ENCODE measurements at regions not wholly inside any gene's neighbourhood (a gene's known extent, or its start where the extent isn't known, plus 50 kb on each side); places are given as distances from the start of the nearest gene placed in this dataset.

GRCh38 chrX:100072336-100072735 is 337.7 kb downstream of the PCDH19 start:
- H3K27ac ChIP-seq (ENCODE audit: low read length) = no peak overlapping the region
- no peaks in the 10 kb centered on the region for H4K20me1 ChIP-seq (ENCODE audit: insufficient read depth, low read length)
- no peaks in the 10 kb centered on the region for H3K79me2 ChIP-seq (ENCODE audit: low read length)
- H3K36me3 ChIP-seq (replicated peaks; ENCODE audit: low read depth, low read length) = no peaks in the 10 kb centered on the region
- peaks cover 10% of the 10 kb centered on the region for H3K4me1 ChIP-seq (ENCODE audit: low read length)
- no peak overlapping the region for H2AFZ ChIP-seq (ENCODE audit: low read depth, low read length)
- no peaks in the 10 kb centered on the region for H3K9me3 ChIP-seq (ENCODE audit: insufficient read depth, low read length)
- no peak overlapping the region for H3K9ac ChIP-seq (ENCODE audit: low read length)
- TF ChIP-seq, protein P1, sequence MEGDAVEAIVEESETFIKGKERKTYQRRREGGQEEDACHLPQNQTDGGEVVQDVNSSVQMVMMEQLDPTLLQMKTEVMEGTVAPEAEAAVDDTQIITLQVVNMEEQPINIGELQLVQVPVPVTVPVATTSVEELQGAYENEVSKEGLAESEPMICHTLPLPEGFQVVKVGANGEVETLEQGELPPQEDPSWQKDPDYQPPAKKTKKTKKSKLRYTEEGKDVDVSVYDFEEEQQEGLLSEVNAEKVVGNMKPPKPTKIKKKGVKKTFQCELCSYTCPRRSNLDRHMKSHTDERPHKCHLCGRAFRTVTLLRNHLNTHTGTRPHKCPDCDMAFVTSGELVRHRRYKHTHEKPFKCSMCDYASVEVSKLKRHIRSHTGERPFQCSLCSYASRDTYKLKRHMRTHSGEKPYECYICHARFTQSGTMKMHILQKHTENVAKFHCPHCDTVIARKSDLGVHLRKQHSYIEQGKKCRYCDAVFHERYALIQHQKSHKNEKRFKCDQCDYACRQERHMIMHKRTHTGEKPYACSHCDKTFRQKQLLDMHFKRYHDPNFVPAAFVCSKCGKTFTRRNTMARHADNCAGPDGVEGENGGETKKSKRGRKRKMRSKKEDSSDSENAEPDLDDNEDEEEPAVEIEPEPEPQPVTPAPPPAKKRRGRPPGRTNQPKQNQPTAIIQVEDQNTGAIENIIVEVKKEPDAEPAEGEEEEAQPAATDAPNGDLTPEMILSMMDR (IDR thresholded peaks at IDR 0.05; ENCODE audit: low read depth, low read length) = no peak
- TF ChIP-seq EZH2phosphoT487 (IDR thresholded peaks at IDR 0.05; ENCODE audit: low read depth) = no peak
- no peaks in the 10 kb centered on the region for H3K27me3 ChIP-seq (ENCODE audit: low read depth, low read length)
- H3K4me2 ChIP-seq (ENCODE audit: low read length) = no peak overlapping the region
- no peak overlapping the region for H3K4me3 ChIP-seq (ENCODE audit: low read length)

DNA sequence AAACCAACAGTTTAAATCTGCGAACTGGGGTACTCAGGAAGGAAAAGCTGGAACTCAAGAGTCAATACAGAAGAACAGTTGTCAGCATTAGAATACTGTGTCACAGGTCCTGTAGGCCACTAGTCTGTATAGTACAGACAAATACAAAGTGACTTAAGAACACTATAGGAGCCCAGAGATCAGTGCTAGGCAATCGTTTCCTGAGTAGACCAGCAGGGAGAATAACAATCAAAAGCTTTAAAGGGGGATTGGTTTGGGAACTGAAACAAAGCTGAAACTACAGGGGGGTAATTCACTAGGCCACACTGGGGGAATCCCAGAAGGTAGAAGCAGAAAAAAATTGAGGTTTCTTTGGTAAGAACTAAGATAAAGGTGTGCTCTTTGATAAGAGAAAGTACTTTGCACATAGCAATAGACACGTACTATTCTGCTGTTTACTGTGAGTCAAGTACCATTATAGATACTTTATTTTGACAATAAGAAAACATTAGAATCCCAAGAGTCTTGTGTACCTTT is 339.7 kb downstream of the PCDH19 start:
- H3K27ac ChIP-seq (ENCODE audit: low read length) = no peak overlapping the region
- H3K27me3 ChIP-seq (ENCODE audit: low read depth, low read length) = no peaks in the 10 kb centered on the region

DNA sequence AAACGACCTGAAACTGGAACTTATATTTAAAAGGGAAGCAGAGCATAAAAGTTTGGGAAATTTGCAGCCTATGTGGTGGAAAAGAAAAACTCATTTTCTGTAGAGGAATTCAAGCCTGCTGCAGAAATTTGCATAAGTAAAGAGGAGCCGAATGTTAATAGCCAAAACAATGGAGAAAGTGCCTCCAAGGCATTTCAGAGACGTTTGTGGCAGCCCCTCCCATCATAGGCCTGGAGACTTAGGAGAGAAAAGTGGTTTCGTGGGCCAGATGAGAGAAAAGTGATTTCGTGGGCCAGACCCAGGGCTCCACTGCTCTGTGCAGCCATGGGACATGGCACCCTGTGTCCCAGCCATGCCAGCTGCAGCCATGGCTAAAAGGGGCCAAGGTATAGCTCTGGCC is 361.9 kb downstream of the PCDH19 start:
- TF ChIP-seq, protein P1 (IDR thresholded peaks at IDR 0.05; ENCODE audit: low read depth, low read length) = no peak
- no peak for TF ChIP-seq EZH2phosphoT487 (IDR thresholded peaks at IDR 0.05; ENCODE audit: low read depth)
- no peaks in the 10 kb centered on the region for H3K79me2 ChIP-seq (ENCODE audit: low read length)
- no peaks in the 10 kb centered on the region for H3K9me3 ChIP-seq (ENCODE audit: insufficient read depth, low read length)
- no peaks in the 10 kb centered on the region for H3K36me3 ChIP-seq (replicated peaks; ENCODE audit: low read depth, low read length)
- H3K4me1 ChIP-seq (ENCODE audit: low read length) = peaks cover 7% of the 10 kb centered on the region; the same call in 1 of the 2 replicates
- H3K9ac ChIP-seq (ENCODE audit: low read length) = no peak overlapping the region
- H3K4me3 ChIP-seq (ENCODE audit: low read length) = no peak overlapping the region
- no peak overlapping the region for H2AFZ ChIP-seq (ENCODE audit: low read depth, low read length)
- H3K27ac ChIP-seq (ENCODE audit: low read length) = no peak overlapping the region
- no peaks in the 10 kb centered on the region for H3K27me3 ChIP-seq (ENCODE audit: low read depth, low read length)
- no peak overlapping the region for H3K4me2 ChIP-seq (ENCODE audit: low read length)
- no peaks in the 10 kb centered on the region for H4K20me1 ChIP-seq (ENCODE audit: insufficient read depth, low read length)

More for the DNA sequence above, 339.7 kb downstream of the PCDH19 start:
- H3K4me1 ChIP-seq (ENCODE audit: low read length) = peaks cover 10% of the 10 kb centered on the region
- H3K36me3 ChIP-seq (replicated peaks; ENCODE audit: low read depth, low read length) = no peaks in the 10 kb centered on the region
- H3K4me2 ChIP-seq (ENCODE audit: low read length) = peak overlapping the region; percentile 6; the same call in 1 of the 2 replicates
- H3K9me3 ChIP-seq (ENCODE audit: insufficient read depth, low read length) = no peaks in the 10 kb centered on the region
- no peak overlapping the region for H3K4me3 ChIP-seq (ENCODE audit: low read length)
- H3K9ac ChIP-seq (ENCODE audit: low read length) = no peak overlapping the region
- no peak overlapping the region for H2AFZ ChIP-seq (ENCODE audit: low read depth, low read length)
- H3K79me2 ChIP-seq (ENCODE audit: low read length) = no peaks in the 10 kb centered on the region
- TF ChIP-seq, protein P1 (IDR thresholded peaks at IDR 0.05; ENCODE audit: low read depth, low read length) = no peak
- no peak for TF ChIP-seq EZH2phosphoT487 (IDR thresholded peaks at IDR 0.05; ENCODE audit: low read depth)
- no peaks in the 10 kb centered on the region for H4K20me1 ChIP-seq (ENCODE audit: insufficient read depth, low read length)

Measured in OCI-LY3 (cell line).